ENCODE measurements at regions not wholly inside any gene's neighbourhood (a gene's known extent, or its start where the extent isn't known, plus 50 kb on each side); places are given as distances from the start of the nearest gene placed in this dataset.

- TF ChIP-seq ZBTB43 (CRISPR knock-in tag; IDR thresholded peaks at IDR 0.05) (no peak), ZNF263 (CRISPR knock-in tag; IDR thresholded peaks at IDR 0.05; ENCODE audit: low read depth) (no peak), CTCF (IDR thresholded peaks at IDR 0.05) (no peak), ZNF121 (CRISPR knock-in tag; IDR thresholded peaks at IDR 0.05) (no peak), JAZF1 (CRISPR knock-in tag; IDR thresholded peaks at IDR 0.05) (no peak), TEAD4 (CRISPR knock-in tag; IDR thresholded peaks at IDR 0.05) (no peak), FOXK1 (CRISPR knock-in tag; IDR thresholded peaks at IDR 0.05) (no peak), ATF6 (CRISPR knock-in tag; IDR thresholded peaks at IDR 0.05) (no peak), ATF1 (CRISPR knock-in tag; IDR thresholded peaks at IDR 0.05) (no peak), CREB1 (CRISPR knock-in tag; IDR thresholded peaks at IDR 0.05) (no peak)
These were observed 117.0 kb upstream of the VAV3 start for GRCh38 chr1:108082001-108082400.
